H1 (cell line): ENCODE measurements at regions not wholly inside any gene's neighbourhood (a gene's known extent, or its start where the extent isn't known, plus 50 kb on each side); places are given as distances from the start of the nearest gene placed in this dataset.

Experiments
- CTCF ChIA-PET: fragments of 300-600 bp; sonication (Branson Sonifier 250); formaldehyde crosslinking; loops from one replicate; lab custom pipeline; 2021; ENCODE audit not compliant: partially characterized antibody; lab: Charles Lee
- POLR2A ChIA-PET: fragments of 300-600 bp; sonication (Branson Sonifier 250); formaldehyde crosslinking; loops from one replicate; lab custom pipeline; 2021; ENCODE audit warnings: inconsistent platforms; ENCODE audit not compliant: partially characterized antibody; lab: Charles Lee
- DNase-seq, 2 experiments: peaks; one replicate each; pipeline versions ENCODE4 v3.0.0 to v3.0.0-alpha.2; 2010 to 2022; ENCODE audit warnings: low spot score in 2 of 2, low read depth in 1 of 2, mixed read lengths in 1 of 2
- FAIRE-seq: peaks from 2 replicates; lab custom pipeline; 2011; peaks lifted over from hg19 to GRCh38; lab: Jason Lieb, UNC
- H2AFZ ChIP-seq: 2 replicates; pipeline ENCODE4 v1.8.1; 2012; ENCODE audit warnings: low read length, inconsistent platforms
- H2AK5ac ChIP-seq: 2 replicates; pipeline ENCODE4 v1.6.1; 2013; ENCODE audit warnings: low read depth, low read length
- H2BK120ac ChIP-seq: replicated peaks from 2 replicates; pipeline ENCODE3; 2013; ENCODE audit warnings: low read depth, low read length, inconsistent platforms
- H2BK12ac ChIP-seq: 2 replicates; pipeline ENCODE4 v1.6.1; 2013; ENCODE audit warnings: low read depth, low read length
- H2BK15ac ChIP-seq: 2 replicates; pipeline ENCODE4 v1.6.1; 2013; ENCODE audit warnings: low read length
- H2BK20ac ChIP-seq: 2 replicates; pipeline ENCODE4 v1.6.1; 2013; ENCODE audit warnings: low read length
- H2BK5ac ChIP-seq: 2 replicates; pipeline ENCODE4 v1.6.1; 2013; ENCODE audit warnings: low read depth, low read length
- H3K14ac ChIP-seq: 2 replicates; pipeline ENCODE4 v1.6.1; 2013; ENCODE audit warnings: inconsistent platforms; ENCODE audit not compliant: insufficient read length
- H3K18ac ChIP-seq: 2 replicates; pipeline ENCODE4 v1.6.1; 2013; ENCODE audit warnings: low read length; ENCODE audit errors: extremely low read depth
- H3K23ac ChIP-seq: 2 replicates; pipeline ENCODE4 v1.6.1; 2013; ENCODE audit warnings: inconsistent platforms; ENCODE audit not compliant: insufficient read length
- H3K23me2 ChIP-seq: 2 replicates; pipeline ENCODE4 v1.6.1; 2013; ENCODE audit warnings: low read depth, low read length
- H3K27ac ChIP-seq: 2 replicates; pipeline ENCODE4 v1.6.1; 2011; ENCODE audit warnings: low read depth, low read length, inconsistent platforms
- H3K27me3 ChIP-seq, 4 experiments: replicated peaks in 1 of 4; 1 replicate in 1 of 4; 2 replicates in 3 of 4; pipeline versions ENCODE4 v1.6.1 to v1.8.1; 2011 to 2013; ENCODE audit warnings: low read length in 3 of 4, mild to moderate bottlenecking in 3 of 4, inconsistent platforms in 2 of 4, mixed read lengths in 2 of 4, moderate library complexity in 1 of 4; ENCODE audit not compliant: control insufficient read depth in 3 of 4, insufficient read depth in 3 of 4; ENCODE audit errors: extremely low read depth in 1 of 4
- H3K36me3 ChIP-seq, 4 experiments: 2 replicates each; pipeline versions ENCODE4 v1.6.1 to v1.8.1; 2011 to 2013; ENCODE audit warnings: mild to moderate bottlenecking in 4 of 4, low read length in 3 of 4, moderate library complexity in 2 of 4, control low read depth in 1 of 4, inconsistent platforms in 1 of 4; ENCODE audit not compliant: insufficient read depth in 4 of 4, control insufficient read depth in 2 of 4
- H3K4ac ChIP-seq: replicated peaks from 2 replicates; pipeline ENCODE3; 2013; ENCODE audit warnings: low read length, low read depth, mixed read lengths, inconsistent platforms; ENCODE audit not compliant: insufficient read length
- H3K4me1 ChIP-seq, 4 experiments: replicated peaks in 1 of 4; 1 replicate in 1 of 4; 2 replicates in 3 of 4; pipeline versions ENCODE4 v1.6.1 to v1.8.1; 2011 to 2013; ENCODE audit warnings: low read length in 3 of 4, inconsistent platforms in 2 of 4, mixed read lengths in 1 of 4; ENCODE audit not compliant: insufficient read depth in 4 of 4, control insufficient read depth in 3 of 4
- H3K4me2 ChIP-seq, 2 experiments: 2 replicates each; pipeline versions ENCODE4 v1.6.1 to v1.8.1; 2011 to 2013; ENCODE audit warnings: low read depth in 2 of 2, low read length in 2 of 2, control low read depth in 1 of 2, inconsistent platforms in 1 of 2, mild to moderate bottlenecking in 1 of 2; ENCODE audit not compliant: insufficient read depth in 1 of 2
- H3K4me3 ChIP-seq, 4 experiments: fragments of 200-600, 300-600 bp in 1 of 4; sonication (generic), shearing (Covaris generic), sonication (Bioruptor Twin) in 1 of 4; 2 replicates each; pipeline versions ENCODE4 v1.5.1 to v1.8.1; 2011 to 2016; ENCODE audit warnings: low read length in 4 of 4, low read depth in 3 of 4, control low read depth in 2 of 4, inconsistent platforms in 2 of 4, mild to moderate bottlenecking in 2 of 4, mixed read lengths in 1 of 4, moderate library complexity in 1 of 4; ENCODE audit not compliant: insufficient read depth in 2 of 4; ENCODE audit errors: extremely low read depth in 1 of 4
- H3K56ac ChIP-seq: replicated peaks from 2 replicates; pipeline ENCODE3; 2013; ENCODE audit warnings: low read depth, mild to moderate bottlenecking, mixed read lengths, low read length, inconsistent platforms; ENCODE audit not compliant: insufficient read length
- H3K79me1 ChIP-seq: 2 replicates; pipeline ENCODE4 v1.6.1; 2013; ENCODE audit warnings: low read depth, low read length, control low read depth
- H3K79me2 ChIP-seq, 2 experiments: 2 replicates each; pipeline versions ENCODE4 v1.6.1 to v1.8.1; 2012 to 2013; ENCODE audit warnings: low read length in 2 of 2, mild to moderate bottlenecking in 2 of 2, inconsistent platforms in 1 of 2; ENCODE audit not compliant: insufficient read depth in 2 of 2, control insufficient read depth in 1 of 2
- H3K9ac ChIP-seq, 4 experiments: replicated peaks in 1 of 4; 1 replicate in 1 of 4; 2 replicates in 3 of 4; pipeline versions ENCODE4 v1.6.1 to v1.8.1; 2011 to 2013; ENCODE audit warnings: low read depth in 3 of 4, low read length in 3 of 4, control low read depth in 2 of 4, mild to moderate bottlenecking in 2 of 4, moderate library complexity in 2 of 4, inconsistent platforms in 1 of 4; ENCODE audit errors: extremely low read depth in 1 of 4
- H3K9me3 ChIP-seq, 2 experiments: 2 replicates each; pipeline versions ENCODE4 v1.6.1 to v1.8.1; 2012 to 2013; ENCODE audit warnings: mild to moderate bottlenecking in 2 of 2, moderate library complexity in 2 of 2, control low read depth in 1 of 2, inconsistent platforms in 1 of 2, low read depth in 1 of 2, low read length in 1 of 2, mixed read lengths in 1 of 2; ENCODE audit not compliant: insufficient read depth in 2 of 2
- H4K20me1 ChIP-seq, 2 experiments: replicated peaks in 1 of 2; 2 replicates each; pipeline versions ENCODE3 to v1.8.1; 2011 to 2013; ENCODE audit warnings: inconsistent platforms in 2 of 2, low read length in 2 of 2, mild to moderate bottlenecking in 1 of 2; ENCODE audit not compliant: insufficient read depth in 2 of 2, control insufficient read depth in 1 of 2
- H4K5ac ChIP-seq: 2 replicates; pipeline ENCODE4 v1.6.1; 2013; ENCODE audit warnings: low read length, low read depth, mixed read lengths, inconsistent platforms; ENCODE audit not compliant: insufficient read length
- H4K8ac ChIP-seq: 2 replicates; pipeline ENCODE4 v1.8.0; 2013; ENCODE audit warnings: mild to moderate bottlenecking, moderate library complexity, low read length, inconsistent platforms; ENCODE audit not compliant: insufficient read depth; ENCODE audit errors: extremely low read depth
- H4K91ac ChIP-seq: replicated peaks from 2 replicates; pipeline ENCODE3; 2013; ENCODE audit warnings: low read length, mixed read lengths, inconsistent platforms; ENCODE audit not compliant: insufficient read length
- BRCA1 ChIP-seq: IDR thresholded peaks from 2 replicates; pipeline ENCODE4 v1.6.1; 2012; ENCODE audit warnings: low read depth, low read length, improper control_type of control experiment
- CEBPB ChIP-seq: IDR thresholded peaks from 2 replicates; pipeline ENCODE4 v1.6.1; 2012; ENCODE audit warnings: low read depth, low read length
- CTBP2 ChIP-seq: IDR thresholded peaks from 2 replicates; pipeline ENCODE4 v1.7.0; 2011; ENCODE audit warnings: borderline replicate concordance, mild to moderate bottlenecking, moderate library complexity, mixed read lengths, low read length; ENCODE audit not compliant: insufficient read depth, insufficient read length
- CTCF ChIP-seq, 3 experiments: IDR thresholded peaks; 1 replicate in 2 of 3; 2 replicates in 1 of 3; pipeline versions ENCODE4 v1.5.1 to v1.6.1; 2011; ENCODE audit warnings: low read length in 3 of 3, mild to moderate bottlenecking in 3 of 3, inconsistent platforms in 2 of 3, low read depth in 1 of 3, moderate library complexity in 1 of 3; ENCODE audit not compliant: insufficient read depth in 1 of 3; ENCODE audit errors: control extremely low read depth in 1 of 3
- EGR1 ChIP-seq: IDR thresholded peaks from 2 replicates; pipeline ENCODE4 v1.6.1; 2011; ENCODE audit warnings: low read depth, low read length, borderline replicate concordance
- GABPA ChIP-seq: IDR thresholded peaks from 2 replicates; pipeline ENCODE4 v1.6.1; 2011; ENCODE audit warnings: mild to moderate bottlenecking, low read length, moderate library complexity, borderline replicate concordance; ENCODE audit not compliant: insufficient read depth
- JUND ChIP-seq: IDR thresholded peaks from 2 replicates; pipeline ENCODE4 v1.6.1; 2011; ENCODE audit warnings: mild to moderate bottlenecking, improper control_type of control experiment, low read length
- KDM1A ChIP-seq: fragments of 200-600, 300-600 bp; sonication (generic); IDR thresholded peaks from 2 replicates; pipeline ENCODE4 v1.7.1; 2016; ENCODE audit warnings: mild to moderate bottlenecking, low read length, borderline replicate concordance
- RBBP5 ChIP-seq: IDR thresholded peaks from 2 replicates; pipeline ENCODE4 v1.7.1; 2012; ENCODE audit warnings: low read depth, mild to moderate bottlenecking, inconsistent platforms, low read length, moderate library complexity, borderline replicate concordance
- SIX5 ChIP-seq: IDR thresholded peaks from 2 replicates; pipeline ENCODE4 v1.6.1; 2011; ENCODE audit warnings: mild to moderate bottlenecking, low read depth, low read length
- TBP ChIP-seq: IDR thresholded peaks from 2 replicates; pipeline ENCODE4 v1.6.1; 2011; ENCODE audit warnings: low read depth, low read length, improper control_type of control experiment
- WGBS, 2 experiments: shearing (Covaris generic) in 1 of 2; methylation state at CpG; one replicate each; pipeline versions ENCODE4 v1.1.6 to v1.1.7; 2013 to 2015; ENCODE audit warnings: low lambda C conversion rate in 2 of 2, mixed read lengths in 2 of 2, inconsistent platforms in 1 of 2, low coverage in 1 of 2, missing lambda C conversion rate in 1 of 2; ENCODE audit not compliant: insufficient replicate concordance in 2 of 2, insufficient coverage in 1 of 2, insufficient read length in 1 of 2; ENCODE audit errors: extremely low coverage in 1 of 2, missing lambda C conversion rate in 1 of 2; 5-methylcytosine and 5-hydroxymethylcytosine counted together

- no peak overlapping the region for H2BK5ac ChIP-seq
- no peak for TF ChIP-seq JUND
- TF ChIP-seq SIX5, result no peak
- no peak for TF ChIP-seq GABPA
- no peak for TF ChIP-seq CTCF (IDR thresholded peaks at IDR 0.05; ENCODE audit: control extremely low read depth in 1 of 3, insufficient read depth in 1 of 3, low read depth in 1 of 3, low read length in 3 of 3)
- TF ChIP-seq TBP, result no peak
- TF ChIP-seq CTBP2, result no peak
- TF ChIP-seq CEBPB, result no peak
- TF ChIP-seq KDM1A, result no peak
- TF ChIP-seq RBBP5, result no peak
- no peak for TF ChIP-seq BRCA1
- TF ChIP-seq EGR1, result no peak
Measured at GRCh38 chr18:14921547-14921946, 173.6 kb downstream of the ANKRD30B start.

More at GRCh38 chr18:14921547-14921946, 173.6 kb downstream of the ANKRD30B start:
- no peaks in the 10 kb centered on the region for H3K36me3 ChIP-seq
- H2BK20ac ChIP-seq, result no peak overlapping the region
- H3K4me2 ChIP-seq, result no peak overlapping the region
- no peak overlapping the region for H3K18ac ChIP-seq
- no peak overlapping the region for H3K9ac ChIP-seq
- no peak overlapping the region for H2BK15ac ChIP-seq
- H4K91ac ChIP-seq, result no peak overlapping the region
- no peak overlapping the region for H3K4me3 ChIP-seq
- no peak overlapping the region for H4K8ac ChIP-seq
- no peaks in the 10 kb centered on the region for H4K20me1 ChIP-seq
- H3K23me2 ChIP-seq, result no peaks in the 10 kb centered on the region
- H2BK120ac ChIP-seq, result no peak overlapping the region
- H3K27ac ChIP-seq, result no peak overlapping the region
- H3K14ac ChIP-seq, result no peak overlapping the region
- FAIRE-seq, result no peak
- CTCF ChIA-PET, result no interaction called here
- POLR2A ChIA-PET, result no interaction called here
- no peaks in the 10 kb centered on the region for H3K4me1 ChIP-seq
- no peak overlapping the region for H2AFZ ChIP-seq
- no peak for DNase-seq
- no peaks in the 10 kb centered on the region for H3K79me1 ChIP-seq
- H3K56ac ChIP-seq, result no peak overlapping the region
- H4K5ac ChIP-seq, result no peak overlapping the region
- no peaks in the 10 kb centered on the region for H3K79me2 ChIP-seq
- 61% methylated on average over 4 of the region's 4 CpGs; no CpG with 5 or more reads in 1 of the 2 experiments for WGBS, 2 experiments
- H3K4ac ChIP-seq, result no peak overlapping the region
- no peak overlapping the region for H3K23ac ChIP-seq
- H2BK12ac ChIP-seq, result no peak overlapping the region
- no peaks in the 10 kb centered on the region for H3K27me3 ChIP-seq
- peaks cover 88 to 97% of the 10 kb centered on the region in 2 experiments for H3K9me3 ChIP-seq
- H2AK5ac ChIP-seq, result no peak overlapping the region
